HG03571 (cell line): ENCODE measurements at regions not wholly inside any gene's neighbourhood (a gene's known extent, or its start where the extent isn't known, plus 50 kb on each side); places are given as distances from the start of the nearest gene placed in this dataset.
"Not testable (repeated sequence)": the region's sequence is repeated elsewhere in the genome, so short reads cannot be mapped to it uniquely, and the experiment has no call there.

Experiments used
- ATAC-seq: cut with Tn5 transposase; IDR thresholded peaks from one replicate; pipeline ENCODE4 v1.9.1; 2021; ENCODE audit not compliant: unreplicated experiment

- ATAC-seq = no peak
Observed at GRCh38 chr19:29154163-29154562, 58.8 kb downstream of the UQCRFS1 start.

- ATAC-seq = no peak
Observed at GRCh38 chr19:29145756-29146155, 67.2 kb downstream of the UQCRFS1 start.

DNA sequence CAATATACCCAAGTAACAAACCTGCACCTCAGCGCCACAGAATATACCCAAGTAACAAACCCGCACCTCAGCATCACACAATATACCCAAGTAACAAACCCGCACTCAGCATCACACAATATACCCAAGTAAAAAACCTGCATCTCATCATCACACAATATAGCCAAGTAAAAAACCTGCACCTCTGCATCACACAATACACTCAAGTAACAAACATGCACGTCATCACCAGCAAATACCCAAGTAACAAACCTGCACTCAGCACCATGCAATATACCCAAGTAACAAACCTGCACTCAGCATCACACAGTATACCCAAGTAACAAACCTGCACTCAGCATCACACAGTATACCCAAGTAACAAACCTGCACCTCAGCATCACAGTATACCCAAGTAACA is 69.8 kb downstream of the UQCRFS1 start:
- no peak for ATAC-seq

DNA sequence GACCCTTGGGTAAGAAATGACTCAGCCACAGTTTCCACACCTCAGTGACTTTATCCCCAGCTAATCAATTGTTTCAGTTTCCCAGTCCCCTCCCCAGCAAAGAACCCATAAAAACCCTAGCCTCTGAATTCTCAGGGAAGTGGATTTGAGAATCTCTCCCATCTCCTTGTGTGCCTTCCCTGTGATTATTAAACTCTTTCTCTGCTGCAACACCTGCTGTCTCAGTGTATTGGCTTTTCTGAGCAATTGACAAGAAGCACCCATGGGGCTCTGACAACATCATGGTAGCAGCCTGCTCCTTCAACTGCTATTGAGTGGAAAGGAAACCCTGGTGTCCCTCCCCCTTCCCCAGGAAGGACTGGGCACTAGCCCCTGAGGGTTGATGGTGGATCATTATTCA is 73.7 kb downstream of the UQCRFS1 start:
- no peak for ATAC-seq

- ATAC-seq = not testable (repeated sequence)
Observed at GRCh38 chr19:29138206-29138605, 74.7 kb downstream of the UQCRFS1 start.

DNA sequence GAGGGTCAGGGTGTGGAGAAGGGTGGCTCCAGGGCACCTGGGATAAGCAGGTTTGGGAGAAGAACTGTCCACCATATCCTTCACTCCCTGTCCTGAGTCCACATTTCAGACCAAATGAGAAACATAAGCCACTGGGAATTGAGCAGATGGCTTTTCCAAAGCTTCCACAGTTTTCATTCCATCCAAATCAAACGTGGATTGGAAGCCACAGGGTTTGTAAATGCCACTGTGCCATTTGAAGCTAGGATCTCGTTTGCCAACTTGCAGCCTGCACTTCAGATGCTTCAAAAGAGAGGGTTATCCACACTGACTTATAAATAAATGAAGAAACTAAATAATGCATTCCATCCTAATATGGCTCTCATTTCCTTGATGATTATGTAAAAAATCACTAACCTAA is 81.5 kb downstream of the UQCRFS1 start:
- ATAC-seq = no peak

DNA sequence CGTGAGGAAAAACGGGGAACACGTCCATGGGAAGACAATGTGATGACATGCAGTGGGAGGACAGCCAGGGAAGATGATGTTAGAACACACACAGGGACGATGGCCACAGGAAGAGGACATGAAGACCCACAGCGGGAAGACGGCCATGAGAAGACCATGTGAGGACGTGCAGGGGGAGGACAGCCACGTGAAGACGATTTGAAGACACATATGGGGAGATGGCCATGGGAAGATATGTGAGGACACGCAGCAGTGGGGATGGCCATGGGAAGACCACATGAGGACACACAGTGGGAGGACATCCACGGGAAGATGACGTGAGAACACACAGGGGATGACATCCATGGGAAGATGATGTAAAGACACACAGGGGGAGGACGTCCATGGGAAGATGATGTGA is 83.8 kb downstream of the UQCRFS1 start:
- ATAC-seq = no peak

DNA sequence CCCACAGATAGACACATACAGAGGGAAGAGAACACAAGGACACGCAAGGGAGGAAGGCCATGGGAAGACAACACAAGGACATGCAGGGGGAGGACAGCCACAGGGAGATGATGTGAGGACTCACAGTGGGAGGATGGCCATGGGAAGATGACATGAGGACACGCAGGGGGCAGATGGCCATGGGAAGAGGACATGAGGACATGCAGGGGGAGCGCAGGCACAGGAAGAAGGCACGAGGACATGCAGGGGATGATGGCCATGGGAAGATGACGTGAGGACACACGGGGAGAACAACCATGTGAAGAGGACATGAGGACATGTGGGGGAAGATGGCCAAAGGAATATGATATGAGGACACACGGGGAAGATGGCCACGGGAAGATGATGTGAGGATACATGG is 84.7 kb downstream of the UQCRFS1 start:
- no peak for ATAC-seq

GRCh38 chr19:29122185-29122584 is 90.8 kb downstream of the UQCRFS1 start:
- no peak for ATAC-seq

DNA sequence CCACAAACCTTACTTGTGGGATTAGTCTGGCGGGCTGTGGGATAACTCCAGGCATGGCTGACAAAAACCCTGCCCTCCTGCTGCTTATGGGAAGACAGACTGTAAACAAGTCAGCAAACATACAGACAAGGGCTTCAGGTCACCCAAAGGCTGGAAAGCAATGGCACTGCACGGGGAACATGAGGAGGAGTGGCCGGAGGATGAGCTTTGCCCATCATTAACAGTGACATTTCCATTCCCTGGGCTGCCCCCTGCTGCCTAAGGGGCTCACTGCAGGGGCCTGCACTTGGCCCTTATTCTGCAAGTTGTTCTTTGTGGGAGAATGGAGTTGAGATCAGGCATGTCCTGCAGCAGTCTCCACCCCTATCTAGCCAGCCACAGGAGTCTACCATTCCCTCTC is 91.3 kb downstream of the UQCRFS1 start:
- no peak for ATAC-seq

DNA sequence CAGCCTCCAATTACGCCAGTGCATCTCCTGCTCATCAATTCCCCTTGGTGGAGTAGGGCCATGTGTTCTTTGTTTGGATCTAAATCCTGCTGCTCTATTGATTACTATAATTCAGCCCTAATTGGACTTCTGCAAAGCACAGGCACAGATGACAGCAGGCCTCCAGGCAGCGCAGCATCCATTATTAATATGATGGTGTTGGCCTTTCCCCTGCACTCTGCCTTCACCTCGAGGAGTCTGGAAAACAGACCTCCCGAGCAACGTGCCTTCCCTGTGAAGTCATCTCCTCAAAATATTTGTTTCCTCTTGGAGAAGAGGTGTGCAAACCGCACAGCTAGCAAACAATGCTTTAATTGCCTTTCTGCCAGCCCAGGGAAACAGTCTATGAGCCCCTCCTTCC is 92.5 kb downstream of the UQCRFS1 start:
- ATAC-seq = no peak

DNA sequence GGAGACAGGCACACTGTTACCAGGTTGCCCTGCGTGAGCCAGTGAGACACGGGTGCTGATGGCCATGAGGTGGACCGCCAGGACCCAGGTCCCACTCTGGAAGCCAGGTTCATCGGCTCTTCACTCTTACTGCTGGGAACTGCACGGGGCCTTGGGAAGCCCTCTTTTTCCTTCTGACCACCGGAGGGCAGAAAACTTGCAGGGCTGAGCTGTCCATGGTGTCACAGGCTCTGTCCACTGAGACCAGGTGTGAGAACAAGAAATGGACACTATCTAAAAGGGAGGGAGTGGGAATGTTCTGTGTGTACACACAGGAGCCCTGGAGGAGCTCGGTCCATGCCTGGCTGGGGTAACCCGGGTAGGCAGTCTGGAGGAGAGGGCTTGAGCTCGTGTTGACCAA is 93.4 kb downstream of the UQCRFS1 start:
- ATAC-seq = no peak

DNA sequence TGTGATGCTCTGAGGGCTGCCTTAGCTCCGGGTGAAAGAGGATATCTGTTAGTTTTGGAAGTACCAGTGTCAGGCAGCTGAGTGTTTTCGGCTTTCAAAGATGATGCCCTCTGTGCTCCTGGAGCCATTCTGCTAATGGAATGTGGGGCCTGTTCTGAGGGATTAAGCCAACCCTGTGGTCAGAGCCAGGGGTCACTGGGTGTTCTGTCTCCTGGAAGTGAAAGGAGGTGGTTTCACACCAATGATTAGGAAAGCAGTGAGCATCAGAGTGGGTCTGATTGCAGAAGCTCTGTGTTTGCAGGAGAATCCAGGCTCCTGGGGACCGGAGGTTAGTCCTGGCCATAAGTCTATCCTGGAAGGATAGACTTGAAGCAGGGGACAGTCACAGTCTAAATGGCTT is 94.6 kb downstream of the UQCRFS1 start:
- ATAC-seq = no peak

- ATAC-seq = no peak
Observed at GRCh38 chr19:29117926-29118325, 95.0 kb downstream of the UQCRFS1 start.

- ATAC-seq = no peak
Observed at GRCh38 chr19:29115181-29115580, 97.8 kb downstream of the UQCRFS1 start.

- no peak for ATAC-seq
Observed at GRCh38 chr19:29113838-29114237, 99.1 kb downstream of the UQCRFS1 start.

- no peak for ATAC-seq
Observed at GRCh38 chr19:29111576-29111975, 101.4 kb downstream of the UQCRFS1 start.

- ATAC-seq = no peak
Observed at GRCh38 chr19:29107831-29108230, 105.1 kb downstream of the UQCRFS1 start.

DNA sequence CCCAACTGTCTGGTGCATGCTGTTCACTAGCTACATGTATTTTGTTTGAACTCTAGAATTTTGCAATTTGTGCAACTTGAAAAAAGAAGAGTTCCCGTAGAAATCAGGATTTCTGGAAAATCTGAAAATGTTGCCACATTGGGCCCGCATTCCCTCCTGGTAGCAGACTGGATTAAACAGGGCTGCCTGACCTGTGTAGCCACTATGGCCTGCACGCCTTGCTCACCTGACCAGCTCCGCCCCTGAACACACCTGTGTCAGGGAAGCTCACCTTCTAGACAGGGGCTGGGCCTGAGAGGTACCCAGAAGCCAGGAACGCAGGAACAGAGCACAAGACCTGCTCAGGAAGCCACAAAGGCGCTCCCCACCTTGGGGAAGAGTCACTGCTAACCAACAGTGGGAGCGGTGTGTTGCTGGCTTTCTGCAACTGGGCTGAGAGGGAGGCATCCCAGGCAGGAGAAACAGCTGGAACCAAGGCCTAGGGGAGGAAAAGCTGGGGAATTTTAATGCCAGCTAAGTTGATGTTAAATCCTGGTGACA is 106.5 kb downstream of the UQCRFS1 start:
- no peak for ATAC-seq

DNA sequence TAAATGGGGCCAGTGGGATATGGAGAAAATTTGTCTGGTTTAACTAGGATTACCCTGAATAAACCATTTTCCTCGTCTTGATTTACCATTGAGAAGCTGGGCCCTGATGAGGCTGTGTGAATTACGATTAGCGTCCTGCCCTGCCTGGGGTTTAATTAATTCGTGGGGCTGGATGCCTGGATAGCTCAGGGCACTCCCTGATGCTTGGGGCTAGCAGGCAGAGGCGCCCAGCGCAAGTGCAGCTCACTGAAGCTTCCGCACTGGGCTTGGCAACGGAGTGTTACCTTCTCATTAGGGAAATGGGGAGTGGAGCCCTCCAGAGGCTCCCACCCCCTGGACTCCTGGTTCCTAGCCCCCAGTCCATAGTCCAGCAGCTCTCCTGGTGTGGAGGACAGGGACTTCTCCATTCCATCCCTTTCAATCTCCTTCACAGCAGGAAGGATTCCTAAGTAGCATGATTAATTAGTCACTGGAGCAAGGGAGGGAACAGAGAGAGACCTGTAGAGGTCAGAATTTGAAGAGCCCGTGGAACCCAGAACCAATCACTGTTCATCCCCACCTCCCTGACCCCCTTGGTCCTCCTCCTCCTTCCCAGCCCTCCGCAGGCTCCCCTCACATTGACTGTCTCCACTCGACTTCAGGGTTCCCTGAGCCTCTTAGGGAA is 107.2 kb downstream of the UQCRFS1 start:
- no peak for ATAC-seq

- no peak for ATAC-seq
Observed at GRCh38 chr19:29104605-29105241, 108.2 kb downstream of the UQCRFS1 start.

- ATAC-seq = no peak
Observed at GRCh38 chr19:29098863-29099481, 114.0 kb downstream of the UQCRFS1 start.
